ENCODE measurements at regions not wholly inside any gene's neighbourhood (a gene's known extent, or its start where the extent isn't known, plus 50 kb on each side); places are given as distances from the start of the nearest gene placed in this dataset.

- no peak for TF ChIP-seq OSR1 (CRISPR knock-in tag; IDR thresholded peaks at IDR 0.05)
- TF ChIP-seq SNAI2 (CRISPR knock-in tag; IDR thresholded peaks at IDR 0.05): no peak
- TF ChIP-seq GLIS3 (CRISPR knock-in tag; IDR thresholded peaks at IDR 0.05): no peak
- no peak for TF ChIP-seq CREB5 (CRISPR knock-in tag; IDR thresholded peaks at IDR 0.05; ENCODE audit: low read depth)
- TF ChIP-seq CSRNP3 (CRISPR knock-in tag; IDR thresholded peaks at IDR 0.05): no peak
- no peak for TF ChIP-seq TOX (CRISPR knock-in tag; IDR thresholded peaks at IDR 0.05; ENCODE audit: borderline replicate concordance)
- no peak for ATAC-seq
These were observed 657.2 kb upstream of the DIAPH2 start for GRCh38 chrX:96027407-96027806.

- TF ChIP-seq TOX (CRISPR knock-in tag; IDR thresholded peaks at IDR 0.05; ENCODE audit: borderline replicate concordance) (no peak), PPARA (CRISPR knock-in tag; IDR thresholded peaks at IDR 0.05; ENCODE audit: borderline replicate concordance) (no peak), SNAI2 (CRISPR knock-in tag; IDR thresholded peaks at IDR 0.05) (no peak), ZNF70 (CRISPR knock-in tag; IDR thresholded peaks at IDR 0.05) (no peak), CSRNP3 (CRISPR knock-in tag; IDR thresholded peaks at IDR 0.05) (no peak), CREB5 (CRISPR knock-in tag; IDR thresholded peaks at IDR 0.05; ENCODE audit: low read depth) (no peak), ZFP30 (CRISPR knock-in tag; IDR thresholded peaks at IDR 0.05) (no peak), OSR1 (CRISPR knock-in tag; IDR thresholded peaks at IDR 0.05) (no peak), ZC3H10 (CRISPR knock-in tag; IDR thresholded peaks at IDR 0.05) (no peak), TCF4 (CRISPR knock-in tag; IDR thresholded peaks at IDR 0.05; ENCODE audit: borderline replicate concordance) (no peak), GLIS3 (CRISPR knock-in tag; IDR thresholded peaks at IDR 0.05) (no peak)
- no peak for ATAC-seq
These were observed 632.6 kb upstream of the DIAPH2 start for GRCh38 chrX:96052078-96052477.

- ATAC-seq: no peak
- TF ChIP-seq ZNF70 (CRISPR knock-in tag; IDR thresholded peaks at IDR 0.05) (no peak), CREB5 (CRISPR knock-in tag; IDR thresholded peaks at IDR 0.05; ENCODE audit: low read depth) (no peak), RARB (CRISPR knock-in tag; IDR thresholded peaks at IDR 0.05) (no peak), ZFP30 (CRISPR knock-in tag; IDR thresholded peaks at IDR 0.05) (no peak), ZNF565 (CRISPR knock-in tag; conservative IDR thresholded peaks at IDR 0.05; ENCODE audit: low read depth) (no peak), CSRNP3 (CRISPR knock-in tag; IDR thresholded peaks at IDR 0.05) (no peak), TCF4 (CRISPR knock-in tag; IDR thresholded peaks at IDR 0.05; ENCODE audit: borderline replicate concordance) (no peak), SNAI2 (CRISPR knock-in tag; IDR thresholded peaks at IDR 0.05) (no peak), PATZ1 (CRISPR knock-in tag; IDR thresholded peaks at IDR 0.05; ENCODE audit: borderline replicate concordance) (no peak), ZFP3 (CRISPR knock-in tag; IDR thresholded peaks at IDR 0.05) (no peak), POU6F1 (CRISPR knock-in tag; IDR thresholded peaks at IDR 0.05; ENCODE audit: borderline replicate concordance, low read depth) (no peak), ISL1 (CRISPR knock-in tag; IDR thresholded peaks at IDR 0.05) (no peak), BACH2 (CRISPR knock-in tag; IDR thresholded peaks at IDR 0.05; ENCODE audit: borderline replicate concordance) (no peak), CSDC2 (CRISPR knock-in tag; IDR thresholded peaks at IDR 0.05) (no peak), GLIS3 (CRISPR knock-in tag; IDR thresholded peaks at IDR 0.05) (no peak), TSHZ2 (CRISPR knock-in tag; IDR thresholded peaks at IDR 0.05) (no peak), ZC3H10 (CRISPR knock-in tag; IDR thresholded peaks at IDR 0.05) (no peak)
These were observed 602.8 kb upstream of the DIAPH2 start for GRCh38 chrX:96081891-96082290.

Measured in SK-N-SH treated with all-trans-retinoic acid at 6 μM for 48 hours (cell line).